ENCODE measurements at regions not wholly inside any gene's neighbourhood (a gene's known extent, or its start where the extent isn't known, plus 50 kb on each side); places are given as distances from the start of the nearest gene placed in this dataset.

DNA sequence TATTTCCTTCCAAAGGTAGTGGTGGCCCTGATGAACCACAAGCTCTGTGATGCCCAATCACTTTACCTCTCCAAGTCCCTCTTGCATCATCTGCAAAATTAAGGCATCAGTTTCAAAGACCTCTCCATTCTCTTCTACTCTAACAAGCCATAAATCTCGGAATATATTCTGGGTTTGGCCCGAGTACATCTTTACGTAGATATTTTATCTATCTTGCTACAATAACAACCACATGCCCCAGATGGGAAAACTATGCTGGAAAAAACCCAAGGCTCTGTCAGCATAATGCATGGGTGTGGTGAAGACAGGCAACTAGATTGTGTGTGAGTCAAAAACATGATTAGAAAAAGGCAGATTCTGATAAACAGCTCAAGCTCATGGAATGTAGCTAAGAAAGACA is 228.2 kb upstream of the BLID start:
- DNase-seq, result no peak

DNA sequence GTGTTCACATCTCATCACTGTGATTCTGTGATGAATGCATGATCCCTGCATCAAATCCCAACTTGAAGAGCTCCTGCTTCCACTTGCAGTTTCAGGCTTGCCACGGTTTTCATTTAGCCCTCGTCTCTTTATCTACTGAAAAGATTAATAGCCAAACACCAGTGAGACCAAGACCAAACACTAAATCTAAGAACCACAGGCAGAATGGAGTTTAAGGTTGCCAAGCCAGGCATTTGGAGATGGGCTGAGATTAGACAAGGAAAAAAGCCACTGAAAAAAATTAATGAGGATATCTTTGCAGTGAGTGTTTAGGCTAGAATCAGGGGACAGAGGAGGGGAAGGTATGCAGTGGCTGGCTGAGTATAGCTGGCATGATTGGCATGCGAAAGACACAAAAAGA is 227.2 kb upstream of the BLID start:
- no peak for DNase-seq

DNA sequence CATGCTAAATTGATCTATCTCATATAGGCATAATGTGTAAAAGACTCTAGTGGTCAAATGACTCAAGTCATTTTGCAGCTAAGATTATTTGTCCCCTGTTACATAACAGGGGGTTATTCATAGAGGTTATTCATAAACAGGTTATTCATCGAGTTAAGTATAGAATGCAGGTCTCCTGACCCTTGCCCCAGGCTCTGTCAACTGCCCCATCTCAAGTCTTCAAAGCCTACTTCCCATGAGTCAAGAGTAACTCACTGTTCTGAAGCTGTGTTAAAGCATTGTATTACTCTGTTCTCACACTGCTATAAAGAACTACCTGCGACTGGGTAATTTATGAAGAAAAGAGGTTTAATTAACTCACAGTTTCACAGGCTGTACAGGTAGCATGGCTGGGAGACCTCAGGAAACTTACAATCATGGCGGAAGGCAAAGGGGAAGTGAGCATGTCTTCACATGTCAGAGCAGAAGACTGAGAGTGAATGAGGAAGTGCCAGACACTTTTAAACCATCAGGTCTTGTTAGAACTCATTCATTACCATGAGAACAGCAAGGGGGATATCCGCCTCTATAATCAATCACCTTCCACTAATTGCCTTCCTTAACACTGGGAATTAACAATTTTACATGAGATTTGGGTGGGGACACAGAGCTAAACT is 226.2 kb upstream of the BLID start:
- DNase-seq, result no peak

DNA sequence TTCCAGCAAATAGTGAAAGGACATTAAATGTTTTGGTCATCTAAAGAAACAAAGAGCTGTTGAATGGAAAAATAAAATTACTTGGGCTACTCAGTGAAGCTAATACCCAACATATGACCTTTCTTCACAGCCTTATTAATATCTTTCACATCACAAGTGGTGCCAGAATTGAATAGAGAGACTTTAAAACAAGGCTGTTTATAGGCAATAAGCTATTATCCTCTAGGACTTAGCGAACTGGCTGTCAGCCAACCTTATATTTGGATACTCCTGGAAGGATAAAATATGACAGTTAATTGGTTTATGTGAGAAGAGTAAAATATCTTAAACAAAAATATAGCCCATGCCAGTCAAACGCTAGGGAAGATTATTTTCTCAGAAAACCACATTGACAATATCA is 225.5 kb upstream of the BLID start:
- no peak for DNase-seq

DNA sequence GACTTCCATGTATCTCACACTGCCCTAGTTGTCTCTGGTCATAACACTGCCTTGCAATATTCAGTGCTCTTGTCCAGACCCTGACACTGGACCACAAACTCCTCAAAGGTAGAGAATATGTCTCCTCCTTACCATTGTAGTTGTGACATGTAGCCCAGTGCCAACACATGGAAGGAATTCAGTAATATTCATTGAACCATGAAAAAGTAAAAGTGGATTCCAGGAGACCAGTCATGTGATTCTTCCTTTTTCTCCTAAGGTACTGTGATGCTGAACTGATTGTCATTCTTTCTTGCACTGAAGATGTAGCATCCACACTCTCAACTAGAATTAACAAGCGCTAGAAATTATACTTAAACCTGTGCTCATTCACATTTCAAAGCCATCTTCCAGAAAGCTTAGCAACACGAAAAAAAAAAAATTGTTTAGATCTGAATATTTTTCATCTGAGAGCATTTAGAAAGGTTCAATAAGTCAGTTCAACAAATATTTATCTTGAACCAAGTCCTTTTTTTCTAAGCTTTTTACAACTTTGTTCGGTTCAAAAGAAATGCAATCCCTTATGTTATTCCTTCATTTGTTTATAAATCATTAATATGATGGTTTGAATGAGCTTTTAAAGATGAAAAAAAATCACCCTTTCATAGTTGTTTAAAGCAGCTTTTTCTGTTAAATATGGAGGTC is 224.7 kb upstream of the BLID start:
- DNase-seq, result no peak

DNA sequence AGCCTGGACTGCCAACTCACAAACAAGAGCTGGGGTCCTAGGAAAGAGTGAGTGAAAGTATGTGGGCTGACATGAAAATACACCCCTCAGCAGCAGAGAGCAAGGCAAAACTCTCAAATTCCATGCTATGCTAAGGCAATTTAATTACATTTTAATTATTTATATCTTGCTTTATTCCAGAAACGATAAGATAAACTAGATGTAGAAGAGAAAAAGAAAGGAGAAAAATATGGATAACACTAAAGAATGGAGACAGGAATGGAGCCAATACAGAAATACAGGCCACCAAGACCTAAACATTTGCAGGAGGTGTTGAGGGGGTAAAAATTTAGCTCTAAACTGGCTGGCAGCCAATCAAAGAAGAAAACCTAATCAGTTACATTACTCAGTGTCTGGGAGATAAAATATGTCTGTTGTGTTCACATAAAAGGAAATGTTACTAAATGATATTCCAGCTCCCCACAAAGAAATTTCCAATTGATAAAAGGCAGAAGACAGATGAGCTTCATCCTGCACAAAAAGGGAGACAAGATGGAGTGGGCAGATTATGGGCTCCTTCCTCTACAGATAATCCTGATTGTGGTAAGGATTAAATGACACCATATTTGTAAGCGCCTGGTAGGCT is 223.5 kb upstream of the BLID start:
- no peak for DNase-seq

DNA sequence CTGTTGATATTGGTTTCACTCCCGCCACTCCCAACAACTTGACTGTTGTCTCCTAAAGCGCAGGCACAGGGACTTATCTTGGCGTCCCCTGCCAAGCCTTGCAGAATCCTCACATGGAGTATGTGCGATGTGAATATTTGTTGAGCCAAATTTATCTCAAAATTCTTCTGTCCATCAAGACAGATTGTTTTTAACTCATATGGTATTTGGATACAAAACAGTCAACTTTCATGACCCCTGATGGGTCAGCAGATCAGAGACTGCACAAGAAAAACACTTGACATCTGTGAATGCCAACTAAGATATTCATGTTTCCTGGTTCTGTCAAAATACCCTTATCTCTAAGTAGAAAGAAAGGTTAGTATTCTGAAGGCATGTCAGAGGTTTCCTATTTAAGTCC is 221.7 kb upstream of the BLID start:
- DNase-seq, result no peak

DNA sequence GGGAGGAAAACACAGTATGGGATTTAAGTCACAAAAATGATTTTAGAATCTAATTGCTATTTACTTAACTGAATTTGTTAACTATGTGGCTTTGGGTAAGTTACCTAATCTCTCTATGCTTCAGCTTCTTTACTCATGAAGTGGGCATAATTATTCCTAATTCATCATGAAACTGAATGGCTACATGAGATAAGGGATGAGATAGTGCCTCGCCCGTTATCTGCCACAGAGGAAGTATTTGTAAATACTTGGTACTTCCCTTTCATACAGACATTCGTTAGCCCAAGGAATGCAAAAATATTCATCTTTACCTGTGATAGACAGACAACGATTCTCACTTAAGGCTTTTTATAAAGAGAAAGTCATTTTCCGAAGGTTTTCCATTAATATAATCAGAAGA is 221.2 kb upstream of the BLID start:
- no peak for DNase-seq

DNA sequence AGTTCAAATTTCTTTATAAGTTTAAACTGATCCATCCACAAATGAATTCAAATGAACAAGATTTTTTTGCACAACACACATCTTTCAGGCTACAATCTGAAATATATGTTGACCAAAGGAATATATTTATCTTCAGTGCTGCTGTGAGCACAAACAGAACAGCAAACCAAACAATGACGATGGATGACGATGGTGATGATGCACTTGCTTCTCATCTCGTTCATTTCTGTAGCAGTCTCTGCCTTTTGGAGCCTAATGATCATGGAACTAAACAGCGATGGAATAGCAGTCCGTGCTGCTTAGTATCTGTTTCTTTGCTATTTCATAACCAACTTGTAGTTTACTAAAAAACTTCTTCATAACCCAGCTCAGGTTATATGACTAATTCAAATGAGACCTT is 220.7 kb upstream of the BLID start:
- DNase-seq, result no peak

DNA sequence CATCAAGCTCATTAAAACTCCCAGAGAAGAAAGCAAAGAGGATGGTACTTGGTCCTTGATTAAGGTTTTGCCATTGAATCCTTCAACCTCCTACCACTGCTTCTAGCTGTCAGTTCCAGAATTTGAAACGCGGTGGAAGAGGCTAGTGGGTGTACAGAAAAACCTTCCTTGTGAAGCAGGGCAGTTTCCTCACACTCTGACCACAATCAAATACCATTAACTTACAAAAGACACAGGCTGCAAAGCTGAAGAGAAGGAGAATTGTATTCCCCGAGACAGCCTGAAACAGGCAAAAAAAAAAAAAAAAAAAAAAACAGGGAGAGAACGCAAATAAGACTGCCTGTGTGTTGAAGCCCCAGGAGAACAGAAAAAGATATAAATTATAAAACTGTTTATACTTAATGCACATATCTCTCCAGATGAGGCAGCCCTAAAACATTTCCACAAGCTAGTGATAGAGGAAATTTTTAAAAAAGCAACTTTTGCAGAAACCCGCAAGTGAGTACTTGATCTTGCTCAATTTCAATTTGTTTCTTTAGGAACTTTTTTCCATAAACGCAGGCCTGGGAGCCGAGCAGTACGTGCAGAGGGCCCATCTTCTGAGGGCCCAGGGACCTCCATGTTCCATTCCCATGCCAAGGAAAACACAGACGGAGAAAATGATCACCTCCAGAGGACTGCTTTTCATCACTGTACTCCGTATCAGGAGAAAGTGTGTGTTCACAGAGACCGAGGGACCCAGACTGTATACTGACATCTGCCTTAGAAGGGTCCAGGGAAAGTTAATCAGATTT is 218.7 kb upstream of the BLID start:
- DNase-seq, result no peak

DNA sequence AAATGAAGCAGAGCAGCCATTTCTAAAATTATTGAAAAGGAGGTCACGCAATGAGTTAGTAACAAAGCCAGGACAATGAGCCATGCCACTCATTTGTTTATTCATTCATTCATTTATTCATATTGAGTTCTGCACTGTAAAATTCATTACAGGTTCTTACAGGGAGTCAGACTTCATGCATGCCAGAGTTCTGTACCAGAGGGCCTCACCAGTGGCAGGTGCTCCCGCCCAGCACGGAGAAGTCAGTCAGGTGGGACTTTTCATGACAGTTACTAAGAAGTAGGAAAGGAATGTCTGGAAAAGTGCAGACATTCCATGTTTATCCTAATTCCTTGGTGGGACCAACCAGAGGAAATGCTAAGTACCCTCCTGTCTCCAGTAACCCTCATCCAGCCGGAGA is 217.5 kb upstream of the BLID start:
- DNase-seq, result no peak

DNA sequence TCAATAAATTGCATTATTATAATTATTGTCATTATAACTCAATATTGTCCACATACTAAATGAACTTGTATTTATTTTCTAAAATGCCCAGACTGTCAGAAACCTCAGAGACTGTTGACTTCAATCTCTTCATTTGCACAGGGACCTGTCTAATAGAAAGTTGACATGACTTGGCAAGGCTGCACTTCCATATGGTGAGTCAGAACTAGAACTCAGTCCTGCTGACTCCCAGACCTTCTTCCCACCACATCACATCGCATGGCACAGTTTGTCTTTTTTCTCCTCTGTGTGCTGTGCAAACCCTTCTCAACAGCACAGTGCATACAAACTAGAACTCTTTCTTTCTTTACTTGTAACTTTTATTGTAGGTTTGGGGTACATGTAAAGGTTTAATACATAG is 215.1 kb upstream of the BLID start:
- no peak for DNase-seq

DNA sequence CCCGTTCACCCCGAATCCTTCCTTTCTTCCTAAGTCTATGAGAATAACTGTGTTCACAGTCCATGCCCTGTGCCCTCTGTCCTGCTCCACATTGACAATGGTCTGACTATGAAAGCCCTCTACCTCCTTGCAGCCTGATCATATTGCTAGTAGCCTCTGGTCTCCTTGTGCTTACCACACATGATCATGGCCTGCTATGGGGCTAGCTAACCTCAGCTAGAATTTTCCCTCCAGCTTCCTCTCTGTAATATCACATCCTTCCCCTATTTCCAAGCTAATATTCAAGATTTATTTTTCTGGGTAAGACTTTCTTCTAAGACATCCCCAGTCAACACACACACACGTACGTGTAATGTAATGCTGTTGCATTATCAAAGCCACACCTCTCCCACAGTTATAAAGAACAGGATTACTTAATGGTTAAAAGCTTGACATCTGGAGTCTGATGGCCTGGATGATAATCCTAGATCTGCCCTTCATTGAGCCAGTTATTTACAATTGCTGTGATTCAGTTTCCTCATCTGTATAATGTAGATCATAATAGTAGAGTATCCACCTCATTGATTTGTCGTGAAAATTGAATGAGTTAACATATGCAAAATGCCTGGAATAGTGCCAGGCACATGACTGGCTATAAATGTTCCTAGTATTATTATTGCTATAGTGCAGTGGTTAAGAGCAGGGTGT is 214.4 kb upstream of the BLID start:
- no peak for DNase-seq

DNA sequence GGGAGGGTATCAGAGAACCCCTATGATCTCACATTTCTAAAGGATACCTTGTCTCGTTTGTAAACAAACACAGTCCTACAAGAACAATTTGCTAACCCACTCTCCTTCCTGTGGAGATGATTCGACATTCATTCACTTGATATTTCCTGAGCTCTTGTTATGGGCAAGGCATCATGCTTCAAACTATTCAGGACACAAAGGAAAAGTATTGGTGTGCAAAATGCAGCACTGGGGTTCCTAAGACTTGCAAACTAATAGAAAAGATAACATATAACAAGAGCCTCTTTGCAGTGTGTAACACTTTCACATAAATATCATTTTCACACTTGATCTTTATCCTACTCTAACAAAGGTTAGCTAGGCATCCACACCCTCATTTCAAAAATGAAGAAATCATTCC is 211.5 kb upstream of the BLID start:
- DNase-seq, result no peak

DNA sequence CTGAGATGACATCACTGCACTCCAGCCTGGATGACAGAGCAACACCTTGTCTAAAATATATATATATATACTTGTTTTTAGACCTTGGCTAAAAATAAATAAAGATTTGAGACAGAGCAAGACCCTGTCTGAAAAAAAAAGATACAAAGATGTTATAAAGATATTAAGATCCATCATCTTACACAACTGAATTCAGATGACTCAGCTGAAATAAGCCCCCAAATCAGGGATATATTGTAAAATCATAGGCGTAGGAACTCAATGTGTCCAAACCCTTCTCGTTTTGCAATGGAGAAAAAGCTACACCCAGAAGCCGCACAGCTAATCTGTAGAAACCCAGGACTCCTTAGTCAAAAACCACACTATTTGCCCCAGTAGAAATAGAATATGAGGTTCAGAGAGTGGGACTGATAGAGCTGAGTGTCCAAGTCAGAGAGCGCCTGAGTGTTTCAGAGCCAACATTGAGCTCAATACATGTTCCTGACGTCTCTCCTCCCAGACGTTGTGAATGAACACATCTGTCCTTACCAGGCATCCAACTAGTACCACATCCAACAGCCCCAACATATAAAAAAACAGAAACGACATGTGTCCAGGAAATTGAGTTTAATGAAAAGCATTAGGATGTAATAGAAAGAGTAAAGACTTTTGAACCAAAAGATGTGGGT is 207.9 kb upstream of the BLID start:
- DNase-seq, result no peak

DNA sequence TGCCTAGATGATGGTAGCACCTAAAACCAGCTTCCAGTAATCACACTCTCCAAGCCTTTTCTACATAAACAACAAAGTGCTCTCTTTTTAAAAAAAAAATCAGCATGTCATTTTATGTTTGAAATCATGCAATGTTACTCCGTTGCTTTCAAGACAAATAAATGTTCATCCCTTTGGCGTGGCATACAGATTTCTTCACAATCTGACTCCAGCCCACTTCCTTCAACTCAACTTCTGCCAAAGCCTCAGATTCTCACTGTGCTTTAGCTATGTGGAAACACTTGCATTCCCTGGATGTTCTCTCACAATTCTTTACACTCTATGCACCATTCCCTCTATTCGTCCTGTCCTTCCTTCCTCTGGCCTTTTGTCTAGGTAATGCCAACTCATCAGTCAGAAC is 206.3 kb upstream of the BLID start:
- no peak for DNase-seq

DNA sequence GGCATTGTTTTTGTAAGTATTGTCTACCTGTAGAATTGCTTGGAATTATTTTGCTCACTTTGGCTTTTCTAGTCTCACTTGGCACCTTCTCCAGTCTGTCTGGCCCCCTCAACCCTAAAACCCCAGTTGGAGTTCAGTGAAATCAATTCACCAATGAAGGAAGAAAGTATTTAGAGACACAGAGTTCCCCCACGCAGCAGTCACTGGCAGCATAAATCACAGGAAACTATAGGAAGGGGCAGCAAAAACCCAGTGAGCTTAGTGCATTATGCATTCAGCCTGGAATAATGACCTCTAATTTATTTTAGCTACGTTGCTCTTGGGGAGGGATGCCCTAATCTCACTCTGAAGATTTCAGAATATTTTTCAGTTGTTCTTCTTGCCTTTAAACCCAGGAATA is 204.7 kb upstream of the BLID start:
- DNase-seq, result no peak

DNA sequence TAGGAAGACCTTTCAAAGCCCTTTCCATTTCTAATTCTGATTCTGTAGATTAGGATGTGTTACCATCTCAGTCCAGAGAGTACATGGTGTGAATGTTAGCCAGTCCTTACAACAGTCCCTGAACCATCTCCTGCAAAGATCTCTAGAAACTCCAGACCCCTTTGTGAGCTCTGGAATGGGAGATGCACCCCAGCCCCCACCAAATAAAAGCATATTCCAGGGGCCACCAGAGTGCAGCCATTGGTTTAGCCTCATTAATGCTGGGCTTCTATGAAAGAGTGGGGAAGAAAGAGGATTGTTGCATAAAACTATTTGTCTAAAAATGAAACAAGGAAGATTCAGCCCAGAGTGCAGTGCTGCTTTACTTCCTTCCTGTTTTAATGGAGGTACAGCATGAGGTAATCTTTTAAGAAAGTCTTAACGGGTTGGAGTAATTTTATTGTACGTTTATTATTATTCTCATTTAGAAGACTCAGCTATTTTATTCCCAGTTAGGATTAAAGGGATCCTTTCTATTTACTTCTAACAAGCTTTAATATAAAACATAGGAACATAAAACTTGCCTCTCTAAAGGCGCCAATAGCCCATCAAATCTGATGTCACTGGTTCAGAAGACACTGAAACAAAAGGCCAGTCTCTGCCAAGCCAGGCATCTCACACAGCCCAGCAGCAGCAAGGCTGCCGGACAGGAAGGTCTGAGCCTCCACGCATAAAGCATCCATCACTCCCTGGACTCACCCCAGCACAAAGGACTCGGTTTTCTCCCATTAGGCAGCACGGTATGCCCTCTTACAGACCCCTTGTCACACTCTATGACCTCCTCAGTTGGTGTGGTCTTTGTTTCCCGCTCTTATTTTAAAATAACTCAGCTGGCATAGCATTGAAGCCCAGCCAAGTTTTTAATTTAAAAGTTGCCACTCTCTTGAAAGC is 203.9 kb upstream of the BLID start:
- no peak for DNase-seq

DNA sequence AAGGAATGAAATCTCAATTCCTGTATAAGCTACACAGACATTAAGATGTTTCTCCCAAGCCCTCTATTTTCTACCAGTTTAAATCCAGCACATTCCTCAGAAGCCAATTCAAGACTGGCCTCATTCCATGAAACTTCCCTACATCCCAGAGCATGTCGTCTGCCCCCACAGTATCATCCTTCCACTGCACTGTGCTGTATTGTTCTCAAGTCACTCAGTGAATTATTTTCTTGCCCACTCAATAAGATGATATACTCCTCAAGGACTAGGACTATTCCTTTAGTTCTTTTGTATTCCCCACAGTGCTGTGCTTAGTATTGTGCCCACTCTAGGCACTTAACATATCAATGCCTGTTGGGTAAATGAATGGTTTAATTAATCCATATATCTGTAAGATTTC is 203.1 kb upstream of the BLID start:
- DNase-seq, result no peak

DNA sequence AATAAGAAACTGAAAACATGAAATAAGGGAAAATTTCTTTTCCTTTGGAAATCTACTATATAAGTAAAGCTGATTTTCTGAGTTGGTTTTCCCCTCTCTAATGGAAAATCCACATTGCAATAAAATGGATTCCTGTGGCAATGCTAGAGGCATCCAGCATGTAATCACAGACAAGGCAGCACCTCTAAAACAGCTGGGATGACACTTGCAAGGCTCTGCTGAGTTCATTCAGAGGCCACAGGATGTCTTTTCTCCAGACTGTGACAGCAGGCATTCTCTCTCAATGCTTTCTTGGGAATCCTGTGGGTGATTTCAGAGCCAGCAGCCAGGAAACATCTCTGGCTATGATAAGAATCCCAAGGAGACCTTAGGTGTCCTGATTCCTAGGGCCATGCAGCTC is 201.3 kb upstream of the BLID start:
- DNase-seq, result no peak

DNA sequence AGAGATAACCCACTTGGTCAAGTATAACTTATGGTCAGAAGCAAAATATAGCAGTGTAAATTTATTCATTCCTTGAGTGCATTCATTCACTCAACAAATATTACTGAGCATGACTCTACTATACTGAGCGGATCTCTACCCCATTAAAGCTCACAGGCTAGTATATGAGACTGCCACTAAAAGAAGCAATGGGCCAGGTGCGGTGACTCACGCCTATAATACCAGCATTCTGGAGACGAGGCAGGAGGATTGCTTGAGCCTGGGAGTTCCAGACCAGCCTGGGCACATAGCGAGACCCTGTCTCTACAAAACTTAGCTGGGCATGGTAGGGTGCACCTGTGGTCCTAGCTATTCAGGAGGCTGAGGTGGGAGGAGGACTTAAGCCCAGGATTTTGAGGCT is 197.6 kb upstream of the BLID start:
- no peak for DNase-seq

Measured in stimulated activated CD4-positive, alpha-beta T cell treated with anti-CD3 and anti-CD28 coated beads, Interleukin-2, amount 100 ng/mL, for 48 hours (primary cell).